ENCODE measurements at regions not wholly inside any gene's neighbourhood (a gene's known extent, or its start where the extent isn't known, plus 50 kb on each side); places are given as distances from the start of the nearest gene placed in this dataset.

GRCh38 chrY:8388512-8388911, 948.8 kb upstream of the TSPY4 start:
- Histone ChIP-seq H3K4me3 (ENCODE audit: low read length) (no peak overlapping the region), H3K27ac (ENCODE audit: low read length) (no peak overlapping the region), H3K9me3 (ENCODE audit: control insufficient read depth, insufficient read depth, low read length) (no peaks in the 10 kb centered on the region), H3K4me1 (ENCODE audit: control insufficient read depth, insufficient read depth, low read length) (no peaks in the 10 kb centered on the region), H3K27me3 (ENCODE audit: control insufficient read depth, insufficient read depth, low read length) (no peaks in the 10 kb centered on the region), H3K36me3 (ENCODE audit: control insufficient read depth, insufficient read depth, low read length) (no peaks in the 10 kb centered on the region)
- no peak for DNase-seq (ENCODE audit: low read depth, low spot score)

- H3K4me1 ChIP-seq (ENCODE audit: control insufficient read depth, insufficient read depth, low read length): no peaks in the 10 kb centered on the region
- H3K9me3 ChIP-seq (ENCODE audit: control insufficient read depth, insufficient read depth, low read length): no peaks in the 10 kb centered on the region
- no peak overlapping the region for H3K4me3 ChIP-seq (ENCODE audit: low read length)
- no peak for DNase-seq (ENCODE audit: low read depth, low spot score)
- WGBS (ENCODE audit: insufficient coverage, insufficient read length): no CpG with 5 or more reads among the region's 1 CpG
- H3K27ac ChIP-seq (ENCODE audit: low read length): no peak overlapping the region
- no peaks in the 10 kb centered on the region for H3K27me3 ChIP-seq (ENCODE audit: control insufficient read depth, insufficient read depth, low read length)
- H3K36me3 ChIP-seq (ENCODE audit: control insufficient read depth, insufficient read depth, low read length): no peaks in the 10 kb centered on the region
These were observed 947.0 kb upstream of the TSPY4 start for GRCh38 chrY:8390310-8390709.

- Histone ChIP-seq H3K4me3 (ENCODE audit: low read length) (no peak overlapping the region), H3K4me1 (ENCODE audit: control insufficient read depth, insufficient read depth, low read length) (no peaks in the 10 kb centered on the region), H3K27me3 (ENCODE audit: control insufficient read depth, insufficient read depth, low read length) (no peaks in the 10 kb centered on the region), H3K27ac (ENCODE audit: low read length) (no peak overlapping the region), H3K36me3 (ENCODE audit: control insufficient read depth, insufficient read depth, low read length) (no peaks in the 10 kb centered on the region), H3K9me3 (ENCODE audit: control insufficient read depth, insufficient read depth, low read length) (no peaks in the 10 kb centered on the region)
- no peak for DNase-seq (ENCODE audit: low read depth, low spot score)
- no CpG with 5 or more reads among the region's 3 CpGs for WGBS (ENCODE audit: insufficient coverage, insufficient read length)
These were observed 944.0 kb upstream of the TSPY4 start for GRCh38 chrY:8393246-8393645.

GRCh38 chrY:8422906-8423305, 914.4 kb upstream of the TSPY4 start:
- Histone ChIP-seq H3K9me3 (ENCODE audit: control insufficient read depth, insufficient read depth, low read length) (no peaks in the 10 kb centered on the region), H3K36me3 (ENCODE audit: control insufficient read depth, insufficient read depth, low read length) (no peaks in the 10 kb centered on the region), H3K27ac (ENCODE audit: low read length) (no peak overlapping the region), H3K4me3 (ENCODE audit: low read length) (no peak overlapping the region), H3K27me3 (ENCODE audit: control insufficient read depth, insufficient read depth, low read length) (no peaks in the 10 kb centered on the region), H3K4me1 (ENCODE audit: control insufficient read depth, insufficient read depth, low read length) (no peaks in the 10 kb centered on the region)
- WGBS (ENCODE audit: insufficient coverage, insufficient read length): no CpG with 5 or more reads among the region's 4 CpGs
- no peak for DNase-seq (ENCODE audit: low read depth, low spot score)

- no peak overlapping the region for H3K27ac ChIP-seq (ENCODE audit: low read length)
- no peaks in the 10 kb centered on the region for H3K36me3 ChIP-seq (ENCODE audit: control insufficient read depth, insufficient read depth, low read length)
- H3K4me1 ChIP-seq (ENCODE audit: control insufficient read depth, insufficient read depth, low read length): no peaks in the 10 kb centered on the region
- H3K9me3 ChIP-seq (ENCODE audit: control insufficient read depth, insufficient read depth, low read length): no peaks in the 10 kb centered on the region
- no peaks in the 10 kb centered on the region for H3K27me3 ChIP-seq (ENCODE audit: control insufficient read depth, insufficient read depth, low read length)
- no peak for DNase-seq (ENCODE audit: low read depth, low spot score)
- H3K4me3 ChIP-seq (ENCODE audit: low read length): no peak overlapping the region
These were observed 910.8 kb upstream of the TSPY4 start for GRCh38 chrY:8426433-8426832.

- no peaks in the 10 kb centered on the region for H3K9me3 ChIP-seq (ENCODE audit: control insufficient read depth, insufficient read depth, low read length)
- no peaks in the 10 kb centered on the region for H3K36me3 ChIP-seq (ENCODE audit: control insufficient read depth, insufficient read depth, low read length)
- no CpG with 5 or more reads among the region's 3 CpGs for WGBS (ENCODE audit: insufficient coverage, insufficient read length)
These were observed 899.8 kb upstream of the TSPY4 start for GRCh38 chrY:8437510-8437909.

GRCh38 chrY:8442097-8442496, 895.2 kb upstream of the TSPY4 start:
- Histone ChIP-seq H3K27ac (ENCODE audit: low read length) (no peak overlapping the region), H3K4me3 (ENCODE audit: low read length) (no peak overlapping the region), H3K36me3 (ENCODE audit: control insufficient read depth, insufficient read depth, low read length) (no peaks in the 10 kb centered on the region), H3K9me3 (ENCODE audit: control insufficient read depth, insufficient read depth, low read length) (no peaks in the 10 kb centered on the region), H3K4me1 (ENCODE audit: control insufficient read depth, insufficient read depth, low read length) (no peaks in the 10 kb centered on the region), H3K27me3 (ENCODE audit: control insufficient read depth, insufficient read depth, low read length) (no peaks in the 10 kb centered on the region)
- WGBS (ENCODE audit: insufficient coverage, insufficient read length): no CpG with 5 or more reads among the region's 2 CpGs
- DNase-seq (ENCODE audit: low read depth, low spot score): no peak

More at GRCh38 chrY:8437510-8437909, 899.8 kb upstream of the TSPY4 start:
- H3K27me3 ChIP-seq (ENCODE audit: control insufficient read depth, insufficient read depth, low read length): no peaks in the 10 kb centered on the region
- no peak for DNase-seq (ENCODE audit: low read depth, low spot score)
- H3K27ac ChIP-seq (ENCODE audit: low read length): no peak overlapping the region
- H3K4me3 ChIP-seq (ENCODE audit: low read length): no peak overlapping the region
- no peaks in the 10 kb centered on the region for H3K4me1 ChIP-seq (ENCODE audit: control insufficient read depth, insufficient read depth, low read length)

- no peak for DNase-seq (ENCODE audit: low read depth, low spot score)
- no peaks in the 10 kb centered on the region for H3K4me1 ChIP-seq (ENCODE audit: control insufficient read depth, insufficient read depth, low read length)
- no peaks in the 10 kb centered on the region for H3K9me3 ChIP-seq (ENCODE audit: control insufficient read depth, insufficient read depth, low read length)
- H3K27ac ChIP-seq (ENCODE audit: low read length): no peak overlapping the region
- H3K4me3 ChIP-seq (ENCODE audit: low read length): no peak overlapping the region
- H3K27me3 ChIP-seq (ENCODE audit: control insufficient read depth, insufficient read depth, low read length): no peaks in the 10 kb centered on the region
- no CpG with 5 or more reads among the region's 1 CpG for WGBS (ENCODE audit: insufficient coverage, insufficient read length)
- no peaks in the 10 kb centered on the region for H3K36me3 ChIP-seq (ENCODE audit: control insufficient read depth, insufficient read depth, low read length)
These were observed 884.3 kb upstream of the TSPY4 start for GRCh38 chrY:8452963-8453362.

- no peaks in the 10 kb centered on the region for H3K9me3 ChIP-seq (ENCODE audit: control insufficient read depth, insufficient read depth, low read length)
- no peaks in the 10 kb centered on the region for H3K27me3 ChIP-seq (ENCODE audit: control insufficient read depth, insufficient read depth, low read length)
- H3K36me3 ChIP-seq (ENCODE audit: control insufficient read depth, insufficient read depth, low read length): no peaks in the 10 kb centered on the region
- no peak overlapping the region for H3K27ac ChIP-seq (ENCODE audit: low read length)
- H3K4me1 ChIP-seq (ENCODE audit: control insufficient read depth, insufficient read depth, low read length): no peaks in the 10 kb centered on the region
- no peak for DNase-seq (ENCODE audit: low read depth, low spot score)
- H3K4me3 ChIP-seq (ENCODE audit: low read length): no peak overlapping the region
These were observed 870.5 kb upstream of the TSPY4 start for GRCh38 chrY:8466813-8467212.

GRCh38 chrY:8470249-8470648, 867.0 kb upstream of the TSPY4 start:
- WGBS (ENCODE audit: insufficient coverage, insufficient read length): no CpG with 5 or more reads among the region's 2 CpGs
- DNase-seq (ENCODE audit: low read depth, low spot score): no peak
- Histone ChIP-seq H3K9me3 (ENCODE audit: control insufficient read depth, insufficient read depth, low read length) (no peaks in the 10 kb centered on the region), H3K4me1 (ENCODE audit: control insufficient read depth, insufficient read depth, low read length) (no peaks in the 10 kb centered on the region), H3K36me3 (ENCODE audit: control insufficient read depth, insufficient read depth, low read length) (no peaks in the 10 kb centered on the region), H3K27me3 (ENCODE audit: control insufficient read depth, insufficient read depth, low read length) (no peaks in the 10 kb centered on the region), H3K27ac (ENCODE audit: low read length) (no peak overlapping the region), H3K4me3 (ENCODE audit: low read length) (no peak overlapping the region)

- no peaks in the 10 kb centered on the region for H3K4me1 ChIP-seq (ENCODE audit: control insufficient read depth, insufficient read depth, low read length)
- no peak overlapping the region for H3K4me3 ChIP-seq (ENCODE audit: low read length)
- no peak for DNase-seq (ENCODE audit: low read depth, low spot score)
- H3K27ac ChIP-seq (ENCODE audit: low read length): no peak overlapping the region
- no peaks in the 10 kb centered on the region for H3K9me3 ChIP-seq (ENCODE audit: control insufficient read depth, insufficient read depth, low read length)
- H3K36me3 ChIP-seq (ENCODE audit: control insufficient read depth, insufficient read depth, low read length): no peaks in the 10 kb centered on the region
- no peaks in the 10 kb centered on the region for H3K27me3 ChIP-seq (ENCODE audit: control insufficient read depth, insufficient read depth, low read length)
These were observed 858.1 kb upstream of the TSPY4 start for GRCh38 chrY:8479141-8479540.
